GM19025 (cell line): ENCODE measurements at regions not wholly inside any gene's neighbourhood (a gene's known extent, or its start where the extent isn't known, plus 50 kb on each side); places are given as distances from the start of the nearest gene placed in this dataset.

ENCODE experiments used
- ATAC-seq: cut with Tn5 transposase; IDR thresholded peaks from one replicate; pipeline ENCODE4 v1.9.1; 2021; ENCODE audit warnings: mild to moderate bottlenecking, low read depth, moderate library complexity; ENCODE audit not compliant: unreplicated experiment

- no peak for ATAC-seq
These were observed 51.8 kb upstream of the ARX start for GRCh38 chrX:25067271-25068172.

GRCh38 chrX:25066131-25066530 lies 50.4 kb upstream of the ARX start:
- no peak for ATAC-seq
